Astrocyte (in vitro differentiated cells and primary cell): ENCODE measurements at regions not wholly inside any gene's neighbourhood (a gene's known extent, or its start where the extent isn't known, plus 50 kb on each side); places are given as distances from the start of the nearest gene placed in this dataset.

ENCODE experiments used
- DNase-seq: peaks from one replicate; pipeline ENCODE4 v3.0.0-alpha.2; 2010; ENCODE audit warnings: low read depth
- FAIRE-seq: peaks from 2 replicates; lab custom pipeline; 2011; peaks lifted over from hg19 to GRCh38; lab: Jason Lieb, UNC
- H2AFZ ChIP-seq: 2 replicates; pipeline ENCODE4 v1.6.0; 2012; ENCODE audit warnings: low read depth, low read length, inconsistent platforms
- H3K27ac ChIP-seq: 2 replicates; pipeline ENCODE4 v1.5.1; 2011; ENCODE audit warnings: low read depth, low read length, inconsistent platforms
- H3K27me3 ChIP-seq: 2 replicates; pipeline ENCODE4 v1.6.0; 2011; ENCODE audit warnings: low read length, inconsistent platforms; ENCODE audit not compliant: insufficient read depth
- H3K36me3 ChIP-seq: 2 replicates; pipeline ENCODE4 v1.5.1; 2011; ENCODE audit warnings: low read length, inconsistent platforms; ENCODE audit not compliant: insufficient read depth
- H3K4me1 ChIP-seq: 2 replicates; pipeline ENCODE4 v1.5.1; 2011; ENCODE audit warnings: low read length, inconsistent platforms; ENCODE audit not compliant: insufficient read depth
- H3K4me2 ChIP-seq: 2 replicates; pipeline ENCODE4 v1.6.0; 2012; ENCODE audit warnings: low read length, inconsistent platforms
- H3K4me3 ChIP-seq: 2 replicates; pipeline ENCODE4 v1.5.1; 2011; ENCODE audit warnings: low read depth, mild to moderate bottlenecking, low read length, inconsistent platforms; ENCODE audit not compliant: insufficient read depth
- H3K79me2 ChIP-seq: 2 replicates; pipeline ENCODE4 v1.6.0; 2012; ENCODE audit warnings: mild to moderate bottlenecking, low read length, inconsistent platforms; ENCODE audit not compliant: insufficient read depth
- H3K9ac ChIP-seq: 2 replicates; pipeline ENCODE4 v1.6.0; 2012; ENCODE audit warnings: mild to moderate bottlenecking, low read length, inconsistent platforms
- H3K9me3 ChIP-seq: 2 replicates; pipeline ENCODE4 v1.5.1; 2012; ENCODE audit warnings: low read depth, mild to moderate bottlenecking, low read length, inconsistent platforms; ENCODE audit not compliant: insufficient read depth
- H4K20me1 ChIP-seq: 2 replicates; pipeline ENCODE4 v1.6.0; 2012; ENCODE audit warnings: low read length, inconsistent platforms; ENCODE audit not compliant: insufficient read depth
- H3K27ac Mint-ChIP-seq: one replicate; pipeline ENCODE4 v1.8.0; 2021; ENCODE audit warnings: mild to moderate bottlenecking, mixed read lengths; ENCODE audit not compliant: unreplicated experiment
- H3K27me3 Mint-ChIP-seq: one replicate; pipeline ENCODE4 v1.8.0; 2021; ENCODE audit warnings: low read depth, mixed read lengths; ENCODE audit not compliant: unreplicated experiment
- H3K36me3 Mint-ChIP-seq: one replicate; pipeline ENCODE4 v1.8.0; 2021; ENCODE audit warnings: low read depth, mixed read lengths; ENCODE audit not compliant: unreplicated experiment
- H3K4me1 Mint-ChIP-seq: one replicate; pipeline ENCODE4 v1.8.0; 2021; ENCODE audit warnings: low read depth, mixed read lengths; ENCODE audit not compliant: unreplicated experiment
- H3K4me3 Mint-ChIP-seq: one replicate; pipeline ENCODE4 v1.8.0; 2021; ENCODE audit warnings: mild to moderate bottlenecking, moderate library complexity, mixed read lengths; ENCODE audit not compliant: unreplicated experiment
- H3K9me3 Mint-ChIP-seq: one replicate; pipeline ENCODE4 v1.8.0; 2021; ENCODE audit warnings: mild to moderate bottlenecking, mixed read lengths; ENCODE audit not compliant: unreplicated experiment
- CTCF ChIP-seq: IDR thresholded peaks from 2 replicates; pipeline ENCODE4 v1.5.1; 2011; ENCODE audit warnings: low read depth, mild to moderate bottlenecking, inconsistent platforms, low read length, moderate library complexity; ENCODE audit not compliant: insufficient read depth
- EZH2 ChIP-seq: IDR thresholded peaks from 2 replicates; pipeline ENCODE4 v1.6.1; 2012; ENCODE audit warnings: mild to moderate bottlenecking, low read length, inconsistent platforms; ENCODE audit not compliant: insufficient read depth

GRCh38 chr5:124580512-124580911 lies 165.9 kb downstream of the ZNF608 start:
- H3K9ac ChIP-seq = no peak overlapping the region
- no peak for DNase-seq
- Mint-ChIP-seq H3K36me3 (no peaks in the 10 kb centered on the region), H3K27me3 (no peaks in the 10 kb centered on the region), H3K4me3 (no peak overlapping the region), H3K27ac (no peak overlapping the region), H3K9me3 (no peaks in the 10 kb centered on the region), H3K4me1 (peaks cover 34% of the 10 kb centered on the region)
- H3K27ac ChIP-seq = no peak overlapping the region
- H3K4me3 ChIP-seq = no peak overlapping the region
- no peaks in the 10 kb centered on the region for H3K27me3 ChIP-seq
- no peaks in the 10 kb centered on the region for H3K9me3 ChIP-seq
- H3K4me2 ChIP-seq = no peak overlapping the region
- FAIRE-seq = no peak
- no peaks in the 10 kb centered on the region for H3K36me3 ChIP-seq
- TF ChIP-seq CTCF = no peak
- TF ChIP-seq EZH2 = no peak
- H4K20me1 ChIP-seq = no peaks in the 10 kb centered on the region
- H3K79me2 ChIP-seq = no peaks in the 10 kb centered on the region
- peaks cover 15% of the 10 kb centered on the region for H3K4me1 ChIP-seq
- no peak overlapping the region for H2AFZ ChIP-seq

- Mint-ChIP-seq H3K27me3 (no peaks in the 10 kb centered on the region), H3K27ac (no peak overlapping the region), H3K9me3 (no peaks in the 10 kb centered on the region), H3K4me1 (peaks cover 23% of the 10 kb centered on the region), H3K36me3 (no peaks in the 10 kb centered on the region), H3K4me3 (no peak overlapping the region)
- no peak for TF ChIP-seq EZH2
- TF ChIP-seq CTCF = no peak
- H3K9ac ChIP-seq = no peak overlapping the region
- DNase-seq = no peak
- no peak overlapping the region for H3K4me2 ChIP-seq
- peaks cover 4% of the 10 kb centered on the region for H3K4me1 ChIP-seq
- no peak overlapping the region for H3K27ac ChIP-seq
- H3K27me3 ChIP-seq = no peaks in the 10 kb centered on the region
- H4K20me1 ChIP-seq = no peaks in the 10 kb centered on the region
- no peak overlapping the region for H3K4me3 ChIP-seq
- H3K36me3 ChIP-seq = no peaks in the 10 kb centered on the region
- H3K79me2 ChIP-seq = no peaks in the 10 kb centered on the region
- no peaks in the 10 kb centered on the region for H3K9me3 ChIP-seq
- no peak for FAIRE-seq
- H2AFZ ChIP-seq = no peak overlapping the region
Observed at GRCh38 chr5:124576848-124577409, 169.5 kb downstream of the ZNF608 start.

DNA sequence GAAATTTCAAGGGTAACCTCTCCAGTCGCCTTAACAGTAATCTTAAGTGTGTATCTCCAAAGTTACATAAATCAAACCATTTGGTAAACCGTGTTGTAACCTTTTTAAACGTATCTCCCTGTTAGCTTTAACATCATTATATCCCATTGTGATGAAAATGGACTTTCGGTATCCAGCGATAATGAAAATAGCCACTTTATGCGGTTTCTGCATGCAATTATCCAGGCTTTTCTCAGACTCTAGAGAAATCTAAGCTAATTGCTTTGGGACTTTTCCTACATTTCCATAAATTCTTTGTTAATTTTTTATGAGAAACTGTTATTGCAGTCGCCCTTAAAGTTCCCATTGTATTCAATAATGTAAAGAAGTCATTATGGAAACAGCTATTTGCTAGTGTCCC lies 170.7 kb downstream of the ZNF608 start:
- peaks cover 11% of the 10 kb centered on the region for H3K4me1 Mint-ChIP-seq

More for the DNA sequence above, 170.7 kb downstream of the ZNF608 start:
- TF ChIP-seq CTCF (no peak), EZH2 (no peak)
- Mint-ChIP-seq H3K27ac (no peak overlapping the region), H3K36me3 (no peaks in the 10 kb centered on the region), H3K27me3 (no peaks in the 10 kb centered on the region), H3K9me3 (no peaks in the 10 kb centered on the region), H3K4me3 (no peak overlapping the region)
- Histone ChIP-seq H2AFZ (no peak overlapping the region), H3K4me3 (no peak overlapping the region), H3K9ac (no peak overlapping the region), H3K9me3 (no peaks in the 10 kb centered on the region), H3K36me3 (no peaks in the 10 kb centered on the region), H3K27me3 (no peaks in the 10 kb centered on the region), H3K79me2 (no peaks in the 10 kb centered on the region), H4K20me1 (no peaks in the 10 kb centered on the region), H3K4me2 (no peak overlapping the region), H3K4me1 (no peaks in the 10 kb centered on the region), H3K27ac (no peak overlapping the region)
- no peak for DNase-seq
- FAIRE-seq = no peak
